Hepatocyte (in vitro differentiated cells): ENCODE measurements at regions not wholly inside any gene's neighbourhood (a gene's known extent, or its start where the extent isn't known, plus 50 kb on each side); places are given as distances from the start of the nearest gene placed in this dataset.

Source experiments
- DNase-seq: peaks from one replicate; pipeline ENCODE4 v3.0.0-alpha.2; 2016; ENCODE audit warnings: low spot score
- H2AFZ ChIP-seq: fragments of 200-600 bp; sonication (generic); 2 replicates; pipeline ENCODE4 v1.6.0; 2016; ENCODE audit warnings: antibody characterized with exemption, mild to moderate bottlenecking
- H3K27ac ChIP-seq: fragments of 200-600 bp; sonication (generic); 2 replicates; pipeline ENCODE4 v1.5.1; 2016; ENCODE audit warnings: mild to moderate bottlenecking
- H3K27me3 ChIP-seq: fragments of 200-600 bp; sonication (generic); 2 replicates; pipeline ENCODE4 v1.6.1; 2016
- H3K36me3 ChIP-seq: fragments of 200-600 bp; sonication (generic); replicated peaks from 2 replicates; pipeline ENCODE4 v1.5.1; 2016; ENCODE audit warnings: low read depth; ENCODE audit not compliant: insufficient read depth
- H3K4me1 ChIP-seq: fragments of 200-600 bp; sonication (generic); 2 replicates; pipeline ENCODE4 v1.5.1; 2016; ENCODE audit warnings: mild to moderate bottlenecking, moderate library complexity; ENCODE audit not compliant: insufficient read depth
- H3K4me2 ChIP-seq: fragments of 200-600 bp; sonication (generic); 2 replicates; pipeline ENCODE4 v1.6.0; 2016
- H3K4me3 ChIP-seq: fragments of 200-600 bp; sonication (generic); 2 replicates; pipeline ENCODE4 v1.5.1; 2016; ENCODE audit warnings: mild to moderate bottlenecking
- H3K79me2 ChIP-seq: fragments of 200-600 bp; sonication (generic); 2 replicates; pipeline ENCODE4 v1.6.0; 2017; ENCODE audit warnings: mild to moderate bottlenecking
- H3K9me2 ChIP-seq: fragments of 200-600 bp; sonication (generic); replicated peaks from 2 replicates; pipeline ENCODE4 v1.6.0; 2017; ENCODE audit warnings: mild to moderate bottlenecking; ENCODE audit not compliant: insufficient read depth
- H3K9me3 ChIP-seq: fragments of 200-600 bp; sonication (generic); 2 replicates; pipeline ENCODE4 v1.5.1; 2016; ENCODE audit warnings: low read depth, mild to moderate bottlenecking
- H4K20me1 ChIP-seq: fragments of 200-600 bp; sonication (generic); 2 replicates; pipeline ENCODE4 v1.6.0; 2016; ENCODE audit warnings: mild to moderate bottlenecking; ENCODE audit not compliant: insufficient read depth, poor library complexity, severe bottlenecking
- EZH2 ChIP-seq: fragments of 200-600 bp; sonication (generic); IDR thresholded peaks from 2 replicates; pipeline ENCODE4 v1.6.1; 2016; ENCODE audit warnings: antibody characterized with exemption, mild to moderate bottlenecking, borderline replicate concordance
- EZH2phosphoT487 ChIP-seq: fragments of 200-600 bp; sonication (generic); IDR thresholded peaks from one replicate; pipeline ENCODE4 v1.6.1; 2018; ENCODE audit warnings: antibody characterized with exemption, mild to moderate bottlenecking, low read depth, moderate library complexity; ENCODE audit not compliant: unreplicated experiment, severe bottlenecking
- WGBS: methylation state at CpG from one replicate; pipeline ENCODE4 v1.1.6; 2016; ENCODE audit warnings: low lambda C conversion rate; ENCODE audit errors: missing lambda C conversion rate; 5-methylcytosine and 5-hydroxymethylcytosine counted together
- TF ChIP-seq, protein P1 (sequence below): fragments of 200-600 bp; sonication (generic); IDR thresholded peaks from 2 replicates; pipeline ENCODE4 v1.5.1; 2016; ENCODE audit warnings: antibody characterized with exemption, mild to moderate bottlenecking; ENCODE audit not compliant: poor library complexity

DNA sequence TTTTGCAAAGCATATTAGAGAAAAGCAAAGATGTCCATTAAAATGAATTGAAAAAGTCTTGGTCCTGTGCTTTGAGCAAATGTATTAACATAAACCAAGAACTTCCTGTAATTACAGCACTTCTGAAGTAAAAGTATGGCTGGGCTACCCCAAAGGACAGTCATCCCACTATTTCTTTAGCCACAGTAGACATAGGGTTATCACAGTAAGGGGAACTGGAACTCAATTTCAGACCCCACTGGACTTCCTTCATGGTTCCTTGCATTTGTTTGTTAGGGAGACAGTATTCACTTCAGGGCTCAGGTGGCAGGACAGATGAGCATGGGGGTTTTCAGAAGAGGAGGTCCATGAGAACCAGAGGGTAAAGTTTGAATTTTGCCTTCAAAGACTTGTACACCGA, 203.1 kb upstream of the PDE1C start:
- TF ChIP-seq EZH2 (no peak), EZH2phosphoT487 (no peak)
- TF ChIP-seq, protein P1, sequence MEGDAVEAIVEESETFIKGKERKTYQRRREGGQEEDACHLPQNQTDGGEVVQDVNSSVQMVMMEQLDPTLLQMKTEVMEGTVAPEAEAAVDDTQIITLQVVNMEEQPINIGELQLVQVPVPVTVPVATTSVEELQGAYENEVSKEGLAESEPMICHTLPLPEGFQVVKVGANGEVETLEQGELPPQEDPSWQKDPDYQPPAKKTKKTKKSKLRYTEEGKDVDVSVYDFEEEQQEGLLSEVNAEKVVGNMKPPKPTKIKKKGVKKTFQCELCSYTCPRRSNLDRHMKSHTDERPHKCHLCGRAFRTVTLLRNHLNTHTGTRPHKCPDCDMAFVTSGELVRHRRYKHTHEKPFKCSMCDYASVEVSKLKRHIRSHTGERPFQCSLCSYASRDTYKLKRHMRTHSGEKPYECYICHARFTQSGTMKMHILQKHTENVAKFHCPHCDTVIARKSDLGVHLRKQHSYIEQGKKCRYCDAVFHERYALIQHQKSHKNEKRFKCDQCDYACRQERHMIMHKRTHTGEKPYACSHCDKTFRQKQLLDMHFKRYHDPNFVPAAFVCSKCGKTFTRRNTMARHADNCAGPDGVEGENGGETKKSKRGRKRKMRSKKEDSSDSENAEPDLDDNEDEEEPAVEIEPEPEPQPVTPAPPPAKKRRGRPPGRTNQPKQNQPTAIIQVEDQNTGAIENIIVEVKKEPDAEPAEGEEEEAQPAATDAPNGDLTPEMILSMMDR, result no peak
- WGBS, result 90% methylated on average over 1 of the region's 1 CpG
- no peaks in the 10 kb centered on the region for H3K9me2 ChIP-seq

DNA sequence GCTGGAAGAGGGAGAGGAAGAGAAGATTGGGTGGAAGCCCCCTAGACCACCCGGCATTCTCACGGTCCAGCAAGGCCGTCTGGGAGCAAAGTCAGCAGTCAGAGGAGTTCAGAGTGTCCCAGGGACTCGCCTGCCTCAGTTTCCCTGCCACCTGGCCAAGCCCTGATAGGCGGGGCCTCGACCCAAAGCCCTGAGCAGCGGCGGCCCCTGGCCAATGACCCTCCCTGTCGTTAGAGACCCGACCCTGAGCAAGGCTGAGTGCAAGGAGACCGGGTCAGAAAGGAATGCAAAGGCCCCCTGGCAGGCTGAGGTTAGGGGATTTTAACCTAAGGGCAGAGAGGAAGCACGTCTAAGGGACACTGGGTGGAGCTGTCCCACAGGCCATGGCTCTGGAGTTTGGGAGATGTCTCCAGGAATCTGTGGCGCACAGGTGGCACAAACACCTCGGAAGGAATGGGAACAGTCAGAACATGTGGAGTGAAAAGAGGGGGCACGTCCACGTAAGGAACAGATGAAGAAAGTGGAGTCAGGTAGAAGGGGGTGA, 196.8 kb upstream of the PDE1C start:
- Histone ChIP-seq H4K20me1 (no peaks in the 10 kb centered on the region), H2AFZ (no peak overlapping the region), H3K36me3 (no peaks in the 10 kb centered on the region), H3K9me3 (no peaks in the 10 kb centered on the region), H3K4me1 (no peaks in the 10 kb centered on the region), H3K4me2 (no peak overlapping the region), H3K27me3 (no peaks in the 10 kb centered on the region), H3K79me2 (no peaks in the 10 kb centered on the region), H3K4me3 (no peak overlapping the region), H3K9me2 (no peaks in the 10 kb centered on the region), H3K27ac (no peak overlapping the region)
- 63% methylated on average over 16 of the region's 16 CpGs for WGBS
- TF ChIP-seq EZH2phosphoT487, result no peak
- TF ChIP-seq EZH2, result no peak
- TF ChIP-seq, protein P1, result no peak
- no peak for DNase-seq

More for the DNA sequence above, 203.1 kb upstream of the PDE1C start:
- H3K9me3 ChIP-seq, result no peaks in the 10 kb centered on the region
- H3K4me1 ChIP-seq, result no peaks in the 10 kb centered on the region
- no peak overlapping the region for H2AFZ ChIP-seq
- no peaks in the 10 kb centered on the region for H3K27me3 ChIP-seq
- no peaks in the 10 kb centered on the region for H3K79me2 ChIP-seq
- H3K27ac ChIP-seq, result no peak overlapping the region
- H3K36me3 ChIP-seq, result no peaks in the 10 kb centered on the region
- H3K4me2 ChIP-seq, result no peak overlapping the region
- no peak overlapping the region for H3K4me3 ChIP-seq
- DNase-seq, result no peak
- H4K20me1 ChIP-seq, result no peaks in the 10 kb centered on the region

DNA sequence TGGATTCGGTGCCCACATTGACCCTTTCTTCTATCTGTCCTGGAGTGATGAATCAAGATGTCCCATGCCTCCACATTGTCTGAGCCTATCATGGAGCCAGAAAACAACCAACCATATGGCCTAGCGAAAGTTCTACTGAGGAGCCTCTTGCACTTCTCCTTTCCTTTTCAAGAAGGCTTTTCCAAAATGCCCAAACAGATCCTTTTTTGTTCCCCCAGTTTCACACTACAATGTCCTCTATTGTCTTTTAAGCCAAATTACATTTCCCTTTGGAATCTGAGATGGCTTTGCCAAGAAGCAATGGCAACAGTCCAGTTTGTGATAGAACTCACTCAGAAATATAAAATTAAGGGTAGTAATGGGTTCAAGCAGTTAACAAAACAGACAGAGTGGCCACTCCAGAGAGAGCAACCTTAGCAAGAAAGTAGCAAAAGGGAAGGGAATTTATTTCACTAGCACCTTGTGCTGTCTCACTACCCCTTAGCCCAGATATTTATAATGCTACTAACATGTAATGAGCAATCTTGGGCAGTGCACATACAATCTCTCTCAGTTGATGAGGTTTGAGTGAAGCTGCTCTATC, 194.6 kb upstream of the PDE1C start:
- Histone ChIP-seq H3K4me3 (no peak overlapping the region), H3K9me3 (no peaks in the 10 kb centered on the region)
- DNase-seq, result no peak

More for the DNA sequence above, 194.6 kb upstream of the PDE1C start:
- H3K79me2 ChIP-seq, result no peaks in the 10 kb centered on the region
- no peak overlapping the region for H2AFZ ChIP-seq
- no peak overlapping the region for H3K27ac ChIP-seq
- no peaks in the 10 kb centered on the region for H3K4me1 ChIP-seq
- no peak overlapping the region for H3K4me2 ChIP-seq
- 90% methylated on average over 2 of the region's 2 CpGs for WGBS
- no peaks in the 10 kb centered on the region for H3K27me3 ChIP-seq
- H3K9me2 ChIP-seq, result no peaks in the 10 kb centered on the region
- TF ChIP-seq, protein P1, result no peak
- TF ChIP-seq EZH2 (no peak), EZH2phosphoT487 (no peak)
- H4K20me1 ChIP-seq, result no peaks in the 10 kb centered on the region
- H3K36me3 ChIP-seq, result no peaks in the 10 kb centered on the region
